ENCODE measurements at regions not wholly inside any gene's neighbourhood (a gene's known extent, or its start where the extent isn't known, plus 50 kb on each side); places are given as distances from the start of the nearest gene placed in this dataset.
"Not testable (repeated sequence)": the region's sequence is repeated elsewhere in the genome, so short reads cannot be mapped to it uniquely, and the experiment has no call there.

DNA sequence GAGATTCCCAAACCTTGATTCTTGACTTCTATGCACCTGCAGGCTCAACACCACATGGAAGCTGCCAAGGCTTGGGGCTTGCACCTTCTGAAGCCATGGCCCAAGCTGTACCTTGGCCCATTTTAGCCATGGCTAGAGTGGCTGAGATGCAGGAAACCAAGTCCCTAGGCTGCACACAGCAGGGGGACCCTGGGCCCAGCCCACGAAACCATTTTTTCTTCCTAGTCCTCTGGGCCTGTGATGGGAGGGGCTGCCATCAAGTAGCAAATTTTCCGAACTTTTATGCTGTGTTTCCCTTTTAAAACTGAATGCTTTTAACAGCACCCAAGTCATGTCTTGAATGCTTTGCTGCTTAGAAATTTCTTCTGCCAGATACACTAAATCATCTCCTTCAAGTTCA lies 253.9 kb upstream of the RPS23 start:
- not testable (repeated sequence) for DNase-seq

DNA sequence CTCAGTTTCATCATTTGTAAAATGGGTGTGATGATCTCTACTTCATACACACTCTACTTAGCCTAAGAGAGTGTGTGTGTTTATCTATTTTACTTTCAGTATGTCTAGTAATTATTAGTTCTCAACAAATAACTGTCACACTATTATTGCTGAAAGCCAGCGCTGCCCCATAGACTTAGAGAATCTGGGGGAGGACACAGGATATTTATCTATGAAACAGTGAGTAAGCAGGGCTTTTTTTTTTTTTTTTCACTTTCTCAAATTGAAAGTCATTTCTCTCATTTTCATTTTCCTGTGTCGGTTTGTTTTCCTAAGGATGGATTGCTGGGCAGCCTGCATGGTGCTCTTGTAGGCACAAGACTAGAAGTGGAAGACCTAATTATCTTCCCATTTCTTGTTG lies 248.4 kb upstream of the RPS23 start:
- DNase-seq, result no peak

DNA sequence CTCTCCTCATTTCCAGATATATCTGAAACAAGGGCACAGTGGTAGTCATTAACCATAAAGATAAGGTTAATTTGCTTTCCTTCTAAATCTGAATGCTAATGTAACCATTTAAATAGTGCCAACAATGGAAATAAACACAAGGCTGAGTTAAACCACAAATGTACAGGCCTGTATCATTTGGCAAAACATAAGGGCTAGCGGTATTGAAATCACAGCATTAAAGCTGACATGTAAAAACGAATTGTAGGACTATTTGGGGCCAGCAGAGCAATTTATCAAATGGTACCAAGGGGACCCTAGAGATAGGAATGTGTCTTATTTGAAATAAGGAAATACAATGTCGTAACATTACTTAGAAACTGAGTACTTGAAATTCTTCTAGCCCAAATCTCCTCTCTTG lies 247.5 kb upstream of the RPS23 start:
- no peak for DNase-seq

DNA sequence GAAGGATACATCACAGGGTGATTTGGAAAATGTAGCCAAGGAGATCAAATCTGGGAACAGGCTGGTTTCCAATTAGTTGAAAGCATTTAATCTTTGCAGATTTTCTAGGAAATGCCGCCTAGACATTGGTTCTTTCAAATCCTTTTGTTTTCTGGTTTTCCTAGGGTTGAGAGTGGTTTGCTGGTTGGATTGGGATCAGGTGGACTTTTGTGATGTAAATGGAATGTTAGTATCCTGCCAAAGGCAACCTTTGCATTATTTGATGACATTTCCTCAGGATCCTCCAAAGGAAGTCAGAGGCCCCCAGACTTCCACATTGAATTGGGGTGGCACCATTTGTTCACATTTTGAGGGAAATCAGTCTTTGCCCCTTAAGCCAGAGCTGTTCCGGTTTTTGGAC lies 245.5 kb upstream of the RPS23 start:
- no peak for DNase-seq

DNA sequence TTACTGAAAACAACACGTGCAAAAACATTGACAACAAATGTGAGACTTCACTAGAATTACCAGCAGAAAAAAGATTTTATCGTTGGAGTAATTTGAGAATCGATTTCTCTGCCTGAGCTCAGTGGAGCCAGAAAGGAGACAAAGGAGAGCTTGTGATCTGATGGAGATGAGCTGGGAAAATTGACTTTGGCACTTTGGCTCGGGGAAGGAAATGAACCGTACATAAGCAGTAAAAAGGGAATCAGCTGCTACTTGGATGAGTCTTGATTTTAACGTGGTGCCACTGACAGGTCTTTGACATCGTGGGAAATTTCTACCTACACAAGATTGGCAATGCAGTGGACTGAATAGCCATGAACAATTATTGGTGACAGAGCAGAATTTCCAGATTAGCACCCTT lies 244.7 kb upstream of the RPS23 start:
- no peak for DNase-seq

DNA sequence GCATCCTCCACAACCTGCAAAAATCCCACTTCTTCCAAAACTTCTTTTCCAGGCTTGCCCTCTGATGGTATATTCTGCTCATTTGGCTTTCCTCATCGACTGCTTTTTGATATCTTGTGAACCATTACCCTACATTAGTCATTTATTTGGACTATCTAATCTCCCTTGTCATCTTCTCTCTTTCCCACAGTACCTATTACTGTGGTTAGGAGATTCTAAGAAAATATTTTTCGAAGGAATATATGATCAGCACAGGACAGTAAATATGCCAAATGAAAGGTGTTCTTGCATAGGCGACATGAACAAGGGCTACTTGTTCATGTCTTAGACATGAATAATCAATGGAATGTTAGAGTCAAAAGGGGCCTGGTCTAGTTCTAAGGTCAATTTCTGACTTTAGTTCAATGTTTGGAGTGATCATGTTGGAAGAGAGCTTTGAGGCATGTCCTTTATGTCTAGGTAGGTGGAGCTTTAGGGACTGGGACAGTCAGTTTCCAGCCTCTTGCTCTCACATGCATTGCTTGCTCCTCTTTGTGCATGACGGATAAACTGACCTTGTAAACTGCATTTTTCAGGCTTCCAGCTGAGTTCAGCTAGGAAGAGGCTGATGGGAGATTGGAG lies 243.4 kb upstream of the RPS23 start:
- no peak for DNase-seq

DNA sequence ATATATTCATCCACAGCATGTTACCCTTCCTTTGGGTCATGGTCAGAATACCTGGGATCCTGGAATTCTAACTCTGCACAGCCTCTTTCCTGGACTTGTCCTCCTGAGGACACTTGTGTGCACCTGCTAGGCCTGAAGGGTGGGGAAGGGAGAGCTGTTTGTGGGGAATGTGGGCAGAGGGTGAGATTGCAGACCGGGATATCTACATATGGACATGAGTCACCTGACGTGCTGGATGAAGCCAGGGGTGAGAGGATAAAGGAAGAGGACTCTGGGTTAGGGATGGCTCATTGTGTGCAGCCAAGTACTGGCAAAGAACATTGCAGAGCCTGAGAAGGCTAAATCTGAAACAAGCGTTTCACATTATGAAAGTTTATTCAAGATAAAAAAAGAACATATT lies 241.4 kb upstream of the RPS23 start:
- no peak for DNase-seq

DNA sequence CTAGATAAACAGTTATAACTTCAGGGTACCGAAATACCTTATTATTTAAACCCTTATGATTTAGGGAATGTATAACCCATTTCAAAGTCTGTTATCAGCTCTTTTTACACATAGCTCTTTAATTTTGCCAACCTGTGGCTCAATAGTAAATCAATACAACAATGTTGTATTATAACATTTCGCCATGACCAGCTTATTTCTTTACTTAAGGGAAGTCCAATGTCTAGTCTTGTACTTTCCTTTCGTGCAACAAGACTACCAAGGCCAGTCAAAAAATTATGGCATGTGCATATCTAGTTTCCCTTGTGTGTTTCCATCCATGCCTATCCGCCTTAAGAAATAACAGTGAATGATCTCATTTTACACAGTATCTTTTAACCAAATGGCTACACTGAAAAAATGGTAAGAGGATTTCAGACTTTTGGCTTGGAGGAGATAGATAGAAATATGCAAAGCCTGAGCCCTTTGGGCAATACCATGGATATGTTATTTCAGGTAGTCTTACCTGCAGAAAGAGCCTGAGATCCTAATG lies 239.5 kb upstream of the RPS23 start:
- no peak for DNase-seq

DNA sequence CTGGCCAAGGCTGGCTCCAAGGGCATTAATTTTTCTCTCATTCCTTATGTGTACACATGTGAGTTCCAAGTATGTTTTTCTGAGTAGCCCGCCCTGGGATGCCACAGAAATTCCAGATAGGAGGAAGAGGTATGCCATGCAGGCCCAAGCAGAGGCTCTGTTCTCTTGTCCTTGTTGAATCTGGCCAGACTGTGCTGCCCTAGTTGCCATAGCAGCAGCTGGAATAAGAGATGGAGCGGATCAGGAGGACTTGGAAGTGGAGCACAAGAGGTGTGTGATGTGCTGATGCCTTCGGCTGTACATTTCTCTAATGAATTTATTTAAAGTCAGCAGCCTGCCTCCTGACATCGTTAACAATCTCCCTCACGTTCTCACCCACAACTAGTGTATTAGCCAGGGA lies 235.6 kb upstream of the RPS23 start:
- no peak for DNase-seq

DNA sequence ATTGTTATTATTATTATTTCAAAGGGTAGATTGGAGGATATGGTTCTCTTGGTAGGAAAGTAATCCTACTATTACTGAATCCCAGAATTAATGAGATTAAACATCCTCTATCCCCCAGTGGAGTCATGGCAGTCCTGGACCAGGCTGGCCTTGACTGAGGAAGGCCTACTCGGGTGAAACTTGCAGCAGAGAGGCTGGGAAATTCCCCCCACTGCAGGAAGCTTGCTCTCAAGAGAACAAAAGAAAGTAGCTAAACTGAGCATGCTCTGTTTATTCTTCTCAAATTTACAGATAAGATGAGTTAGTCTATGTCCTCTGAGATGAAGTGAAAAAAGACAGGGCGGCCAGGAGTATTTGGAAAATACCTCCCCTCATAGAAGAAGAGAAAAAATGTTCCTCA lies 233.9 kb upstream of the RPS23 start:
- DNase-seq, result no peak

DNA sequence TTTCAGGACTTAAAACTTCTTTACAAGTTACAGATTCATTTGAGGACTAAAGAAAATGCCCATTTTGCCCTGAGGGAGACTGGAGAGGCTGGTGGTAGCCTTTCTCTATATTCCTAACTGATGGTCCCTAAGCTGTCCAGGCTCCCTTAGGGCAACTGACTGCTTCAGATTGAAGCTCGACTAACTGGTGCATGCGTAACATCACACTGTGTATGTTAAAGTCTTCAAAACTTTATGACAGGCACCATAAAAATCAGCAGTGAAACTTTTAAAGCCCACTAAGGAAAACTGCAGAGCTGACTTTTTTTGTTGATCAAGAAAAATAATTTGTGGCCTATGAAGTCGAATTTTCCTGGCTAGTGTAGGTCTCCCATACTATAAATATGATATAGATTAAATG lies 233.0 kb upstream of the RPS23 start:
- no peak for DNase-seq

DNA sequence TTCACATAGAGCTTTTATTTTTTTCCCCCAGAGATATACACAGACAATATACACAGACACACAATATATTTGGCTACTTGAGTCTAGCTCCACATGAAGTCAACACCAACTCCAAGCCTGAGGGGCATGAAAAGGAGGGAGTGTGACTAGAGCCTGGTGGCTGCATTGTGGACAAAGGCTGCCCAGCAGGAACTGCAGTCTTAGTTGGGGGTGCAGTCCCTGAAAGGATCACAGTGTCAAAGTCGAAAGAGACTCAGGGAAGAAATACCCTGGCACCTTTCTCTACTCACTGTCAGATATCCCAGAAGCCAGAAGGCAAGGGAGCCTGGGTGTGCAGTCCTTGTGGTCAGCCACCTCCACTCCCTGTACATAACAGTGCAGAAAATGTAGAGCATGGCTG lies 231.6 kb upstream of the RPS23 start:
- DNase-seq, result no peak

DNA sequence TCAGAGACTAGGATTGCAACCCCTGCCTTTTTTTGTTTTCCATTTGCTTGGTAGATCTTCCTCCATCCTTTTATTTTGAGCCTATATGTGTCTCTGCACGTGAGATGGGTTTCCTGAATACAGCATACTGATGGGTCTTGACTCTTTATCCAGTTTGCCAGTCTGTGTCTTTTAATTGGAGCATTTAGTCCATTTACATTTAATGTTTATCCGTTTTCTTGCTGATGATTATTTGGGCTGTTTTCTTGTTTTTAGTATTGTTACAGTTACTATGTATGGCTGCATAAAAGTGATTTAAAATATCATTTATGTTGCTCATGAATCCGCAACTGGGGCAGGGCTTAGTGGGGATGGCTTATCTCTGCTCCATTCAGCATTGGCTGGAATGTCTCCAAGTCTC lies 228.2 kb upstream of the RPS23 start:
- DNase-seq, result not testable (repeated sequence)

DNA sequence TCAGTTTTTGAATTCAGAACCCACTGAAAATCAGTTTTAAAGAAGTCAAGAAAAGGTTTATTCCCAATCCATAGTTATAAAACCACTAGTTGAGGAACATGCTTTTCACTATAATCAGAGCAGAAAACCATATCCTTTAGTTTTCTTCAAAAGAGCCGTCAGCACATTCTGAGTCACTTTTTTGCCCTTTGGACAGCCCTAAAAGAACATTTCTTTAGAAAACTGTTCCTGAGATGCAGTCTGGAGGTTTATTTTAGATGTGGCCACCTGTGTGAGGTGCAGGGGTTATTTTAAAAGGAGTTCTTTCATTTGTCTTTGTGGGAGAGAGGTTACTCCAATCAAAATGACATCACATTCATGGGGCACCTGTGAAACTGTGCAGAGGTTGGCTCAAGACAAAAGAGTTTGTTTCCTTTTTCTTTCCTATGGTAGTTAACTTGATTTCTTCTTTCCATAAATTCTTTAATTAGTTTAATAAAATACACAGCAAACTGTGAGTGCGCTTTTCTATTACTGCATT lies 221.6 kb upstream of the RPS23 start:
- DNase-seq, result no peak

DNA sequence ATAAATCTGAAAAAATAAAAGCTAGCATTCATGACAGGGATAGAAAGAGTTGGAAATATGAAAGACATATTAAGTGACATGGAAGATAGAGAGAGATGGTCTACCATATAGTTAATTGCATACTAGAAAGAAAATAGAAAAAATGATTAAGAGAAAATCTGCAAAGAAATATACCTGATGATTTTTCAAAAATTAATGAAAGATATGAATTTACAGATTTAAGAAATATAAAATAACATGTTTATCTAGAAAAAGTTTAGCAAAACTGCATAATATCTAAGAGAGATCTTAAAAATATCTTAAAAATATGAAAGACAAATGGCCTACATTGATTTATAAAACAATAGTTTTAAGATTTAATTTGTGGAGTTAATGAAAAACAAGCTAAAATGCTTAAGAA lies 219.1 kb upstream of the RPS23 start:
- DNase-seq, result no peak

DNA sequence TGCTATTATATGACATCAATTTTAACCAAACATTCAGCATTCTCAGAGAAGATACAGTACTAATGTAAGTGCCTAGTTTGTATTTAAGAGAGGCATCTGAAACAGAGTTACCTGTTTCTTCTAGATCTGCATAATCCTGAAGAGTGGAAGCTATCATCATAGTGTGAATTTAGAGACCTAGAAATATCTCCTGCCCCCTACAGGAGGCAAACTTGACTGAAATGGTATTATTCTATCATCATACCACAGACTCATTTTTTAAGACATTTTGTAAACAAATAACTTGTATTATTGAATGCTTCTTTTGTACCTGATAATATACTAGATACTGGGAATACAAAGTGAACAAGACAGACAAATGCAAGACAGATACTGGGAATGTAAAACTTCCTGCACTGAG lies 216.8 kb upstream of the RPS23 start:
- DNase-seq, result no peak

DNA sequence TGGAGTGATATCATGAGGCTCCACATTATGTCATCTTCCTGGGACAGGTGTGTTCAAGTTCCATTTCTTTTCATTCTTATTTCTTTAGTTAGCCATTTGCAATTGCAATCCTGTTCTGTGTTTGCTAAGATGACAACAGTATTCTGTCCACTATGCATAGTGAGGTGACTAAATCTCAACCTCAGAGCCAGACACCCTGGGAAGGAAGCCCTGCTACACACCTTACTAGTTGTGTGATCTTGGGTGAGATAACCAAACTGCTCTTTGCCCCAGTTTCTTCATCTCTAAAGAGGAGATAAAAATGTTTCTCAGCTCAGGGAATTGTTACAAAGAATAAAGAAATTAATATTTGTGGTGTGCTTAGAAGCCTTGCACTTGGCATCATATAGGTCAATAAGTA lies 215.1 kb upstream of the RPS23 start:
- DNase-seq, result no peak

DNA sequence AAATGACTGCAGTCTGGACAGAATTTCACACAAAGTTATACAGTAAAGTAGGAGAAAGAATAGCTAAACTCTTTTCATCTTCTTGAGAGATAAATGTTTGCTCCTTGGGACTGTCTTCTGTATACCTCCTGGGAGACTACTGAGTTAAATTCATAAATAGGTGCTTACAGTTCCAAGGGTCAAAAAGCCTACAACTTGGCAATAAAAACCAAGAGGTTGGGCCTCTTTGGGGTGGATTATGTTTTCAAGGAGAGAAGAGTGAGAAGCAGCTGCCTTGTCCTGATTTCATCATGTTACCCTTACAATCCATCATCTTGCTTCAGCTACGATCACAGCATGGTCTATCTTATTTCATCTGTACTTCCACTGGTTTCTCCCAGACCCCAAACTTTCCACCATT lies 213.2 kb upstream of the RPS23 start:
- no peak for DNase-seq

DNA sequence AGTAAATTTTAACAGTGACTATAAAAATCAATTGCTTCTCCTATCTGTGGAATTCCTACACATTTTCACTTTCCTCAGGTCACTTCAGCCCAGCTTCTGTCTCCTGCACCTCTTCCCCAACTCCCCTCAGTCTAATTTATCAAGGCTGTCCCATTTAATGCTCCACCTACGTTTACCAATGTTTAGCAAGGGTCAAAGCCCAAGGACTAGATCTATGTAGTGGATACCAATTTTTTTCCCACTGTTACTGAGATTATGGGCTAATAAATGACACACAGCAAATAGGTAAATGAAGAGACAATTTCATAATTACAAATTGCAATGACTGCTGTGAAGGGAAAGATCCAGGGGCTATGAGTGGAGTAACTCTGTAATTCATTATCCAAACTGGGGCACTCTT lies 211.5 kb upstream of the RPS23 start:
- no peak for DNase-seq

DNA sequence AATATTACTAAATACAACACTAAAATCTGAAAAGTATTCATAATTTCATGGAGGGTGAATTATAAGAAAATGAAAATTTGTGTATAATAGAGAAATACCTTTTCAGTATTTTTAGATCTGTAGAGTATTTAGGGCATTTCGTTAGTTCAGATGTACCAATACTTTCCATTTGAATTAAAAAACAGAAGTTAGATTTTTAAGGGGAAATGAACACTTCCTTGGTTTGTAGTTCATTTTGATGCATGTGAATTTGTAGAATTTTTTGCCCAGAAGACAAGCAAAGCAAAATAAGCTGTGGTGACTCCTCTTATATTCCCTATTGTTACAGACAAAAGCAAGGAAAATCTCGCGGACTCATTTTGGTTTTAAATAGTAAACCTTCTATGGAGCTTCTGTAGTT lies 209.0 kb upstream of the RPS23 start:
- DNase-seq, result no peak

DNA sequence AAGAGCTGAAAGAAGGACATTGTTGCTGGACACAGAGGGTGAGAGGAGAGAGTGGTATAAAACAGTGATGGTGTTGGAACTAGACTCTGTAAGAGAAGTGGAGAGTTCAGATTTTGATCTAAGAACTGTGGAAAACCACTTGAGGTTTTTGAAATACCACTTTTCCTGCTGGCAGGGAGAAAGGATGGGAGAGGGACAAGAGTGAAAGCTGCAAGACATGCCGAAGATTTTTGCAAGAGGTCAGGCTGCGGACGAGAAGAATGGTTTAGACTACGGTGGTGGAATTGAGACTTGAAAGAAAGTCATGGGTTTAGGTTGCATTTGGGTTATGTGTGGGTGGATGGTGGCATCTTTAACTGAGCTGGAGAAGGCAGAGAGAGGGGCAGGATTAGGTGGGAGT lies 202.2 kb upstream of the RPS23 start:
- DNase-seq, result no peak

DNA sequence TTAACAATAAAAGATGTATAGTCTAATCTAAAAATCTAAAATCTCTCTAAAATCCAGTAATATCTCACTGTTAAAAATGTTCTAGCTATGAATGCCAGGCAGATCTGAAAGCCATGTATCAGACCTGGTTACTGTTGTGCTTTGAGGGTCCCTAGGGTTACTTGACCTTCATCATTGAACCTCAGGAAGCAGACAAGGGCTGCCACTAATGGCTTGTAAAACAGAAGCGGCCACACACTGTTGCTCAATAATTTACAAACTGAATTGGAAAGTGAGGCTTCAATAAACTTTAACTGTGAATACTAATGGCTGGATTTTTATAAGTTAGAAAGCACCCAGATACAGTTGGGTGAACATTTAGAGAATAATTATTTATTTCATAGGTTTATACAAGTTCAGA lies 198.0 kb upstream of the RPS23 start:
- DNase-seq, result no peak

DNA sequence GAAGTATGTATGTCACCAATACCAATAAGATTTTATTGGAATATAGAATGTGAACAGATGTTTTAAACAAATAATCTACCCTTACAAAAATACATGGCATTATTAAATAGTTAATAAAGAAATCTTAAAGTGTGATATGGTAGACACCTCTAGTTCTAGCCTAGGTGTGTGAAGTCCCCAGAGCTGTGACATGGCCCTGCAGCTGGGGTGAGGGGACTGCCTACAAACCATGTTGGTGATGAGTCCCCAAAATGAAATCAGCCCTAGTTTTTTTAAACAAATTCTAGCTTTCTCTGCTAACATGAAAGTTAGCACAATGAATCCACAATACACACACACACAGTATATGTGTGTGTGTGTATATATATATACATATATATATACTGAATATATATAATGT lies 195.1 kb upstream of the RPS23 start:
- no peak for DNase-seq

DNA sequence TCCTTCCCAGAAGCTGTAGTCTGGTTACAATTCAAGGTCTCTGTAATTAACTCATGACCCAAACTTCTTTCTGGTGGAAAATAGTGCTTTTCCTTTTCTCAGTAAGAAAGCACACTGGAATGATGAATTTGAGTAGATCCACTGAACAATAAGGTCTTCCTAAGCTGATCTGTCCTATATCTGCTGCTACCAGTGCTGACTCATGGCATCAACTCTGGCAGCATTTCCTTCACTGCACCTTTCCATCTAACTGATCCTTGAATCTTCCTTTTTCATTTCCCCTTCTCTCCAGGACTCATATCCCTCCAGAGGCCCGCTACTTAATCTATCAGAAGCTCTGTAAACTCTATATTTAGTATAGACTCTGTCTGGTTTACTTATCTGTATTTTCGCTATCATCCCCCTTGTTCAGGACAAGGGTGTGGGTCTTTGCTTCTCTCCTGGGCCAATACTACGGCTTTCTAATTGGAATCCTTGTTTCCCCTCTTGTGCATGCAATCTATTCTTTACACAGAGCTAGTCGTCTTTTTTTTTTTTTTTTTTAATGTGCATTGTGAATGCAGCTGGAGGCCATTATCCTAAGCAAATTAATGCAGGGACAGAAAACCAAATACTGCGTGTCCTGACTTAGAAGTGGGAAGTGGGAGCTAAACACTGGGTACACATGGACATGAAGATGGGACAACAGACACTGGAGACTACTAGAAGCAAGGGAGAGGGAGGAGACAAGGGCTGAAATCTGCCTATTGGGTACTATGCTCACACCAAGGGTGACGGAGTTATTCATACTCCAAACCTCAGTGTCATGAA lies 192.2 kb upstream of the RPS23 start:
- no peak for DNase-seq

All from central memory CD4-positive, alpha-beta T cell (primary cell).